ENCODE measurements at regions not wholly inside any gene's neighbourhood (a gene's known extent, or its start where the extent isn't known, plus 50 kb on each side); places are given as distances from the start of the nearest gene placed in this dataset.

- peak; percentile 11 for DNase-seq
- Histone ChIP-seq H3K27me3 (no peaks in the 10 kb centered on the region), H3K4me3 (ENCODE audit: low read depth, low read length) (no peak overlapping the region), H3K9me3 (0 out of 2 replicates have a peak, but pooled peaks cover 4% of the 10 kb centered on the region), H3K36me3 (no peaks in the 10 kb centered on the region), H3K4me1 (peaks cover 9% of the 10 kb centered on the region)
- TF ChIP-seq CTCF (IDR thresholded peaks at IDR 0.05; ENCODE audit: low read depth, low read length): no peak
These were observed 438.0 kb downstream of the ETV1 start for GRCh38 chr7:13551503-13551902.

GRCh38 chr7:13560441-13560840 is 429.0 kb downstream of the ETV1 start:
- no peak for TF ChIP-seq CTCF (IDR thresholded peaks at IDR 0.05; ENCODE audit: low read depth, low read length)
- DNase-seq: no peak
- H3K36me3 ChIP-seq: no peaks in the 10 kb centered on the region
- no peaks in the 10 kb centered on the region for H3K27me3 ChIP-seq
- H3K9me3 ChIP-seq: no peaks in the 10 kb centered on the region
- no peak overlapping the region for H3K4me3 ChIP-seq (ENCODE audit: low read depth, low read length)
- H3K4me1 ChIP-seq: no peaks in the 10 kb centered on the region

GRCh38 chr7:13563257-13563656 is 426.2 kb downstream of the ETV1 start:
- Histone ChIP-seq H3K4me1 (no peaks in the 10 kb centered on the region), H3K27me3 (no peaks in the 10 kb centered on the region), H3K9me3 (no peaks in the 10 kb centered on the region), H3K4me3 (ENCODE audit: low read depth, low read length) (no peak overlapping the region), H3K36me3 (no peaks in the 10 kb centered on the region)
- no peak for DNase-seq
- no peak for TF ChIP-seq CTCF (IDR thresholded peaks at IDR 0.05; ENCODE audit: low read depth, low read length)

- no peaks in the 10 kb centered on the region for H3K27me3 ChIP-seq
- H3K4me1 ChIP-seq: no peaks in the 10 kb centered on the region
- no peaks in the 10 kb centered on the region for H3K36me3 ChIP-seq
- no peaks in the 10 kb centered on the region for H3K9me3 ChIP-seq
- DNase-seq: no peak
- no peak overlapping the region for H3K4me3 ChIP-seq (ENCODE audit: low read depth, low read length)
- TF ChIP-seq CTCF (IDR thresholded peaks at IDR 0.05; ENCODE audit: low read depth, low read length): no peak
These were observed 425.8 kb downstream of the ETV1 start for GRCh38 chr7:13563680-13564079.

- Histone ChIP-seq H3K27me3 (no peaks in the 10 kb centered on the region), H3K9me3 (no peaks in the 10 kb centered on the region), H3K4me1 (peaks cover 14% of the 10 kb centered on the region), H3K36me3 (no peaks in the 10 kb centered on the region), H3K4me3 (ENCODE audit: low read depth, low read length) (no peak overlapping the region)
- no peak for TF ChIP-seq CTCF (IDR thresholded peaks at IDR 0.05; ENCODE audit: low read depth, low read length)
- no peak for DNase-seq
These were observed 411.8 kb downstream of the ETV1 start for GRCh38 chr7:13577566-13578145.

- Histone ChIP-seq H3K9me3 (no peaks in the 10 kb centered on the region), H3K36me3 (no peaks in the 10 kb centered on the region), H3K4me3 (ENCODE audit: low read depth, low read length) (no peak overlapping the region), H3K27me3 (no peaks in the 10 kb centered on the region), H3K4me1 (peaks cover 14% of the 10 kb centered on the region)
- no peak for TF ChIP-seq CTCF (IDR thresholded peaks at IDR 0.05; ENCODE audit: low read depth, low read length)
- no peak for DNase-seq
These were observed 411.2 kb downstream of the ETV1 start for GRCh38 chr7:13578294-13578693.
